ENCODE measurements at regions not wholly inside any gene's neighbourhood (a gene's known extent, or its start where the extent isn't known, plus 50 kb on each side); places are given as distances from the start of the nearest gene placed in this dataset.

DNA sequence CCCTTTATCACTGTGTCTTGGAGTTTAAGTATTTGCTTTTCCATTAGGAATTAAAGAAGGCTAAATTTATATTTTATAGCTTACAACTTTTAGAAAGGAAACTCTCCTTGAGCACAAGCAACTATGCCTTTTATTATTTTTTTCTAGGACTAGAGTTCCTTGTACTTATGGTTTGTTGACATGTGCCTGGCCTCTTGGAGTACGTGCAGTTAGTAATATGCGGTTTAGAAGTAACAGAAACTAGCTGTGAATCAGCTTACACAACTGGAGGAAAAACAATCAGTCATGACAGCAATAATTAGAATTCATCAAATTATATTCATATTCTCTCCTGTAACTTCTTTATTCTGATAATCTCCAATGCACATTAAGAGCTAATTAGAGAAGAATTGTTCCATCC is 428.7 kb downstream of the AEBP2 start:
- DNase-seq (ENCODE audit: low read depth in 3 of 3): no peak

DNA sequence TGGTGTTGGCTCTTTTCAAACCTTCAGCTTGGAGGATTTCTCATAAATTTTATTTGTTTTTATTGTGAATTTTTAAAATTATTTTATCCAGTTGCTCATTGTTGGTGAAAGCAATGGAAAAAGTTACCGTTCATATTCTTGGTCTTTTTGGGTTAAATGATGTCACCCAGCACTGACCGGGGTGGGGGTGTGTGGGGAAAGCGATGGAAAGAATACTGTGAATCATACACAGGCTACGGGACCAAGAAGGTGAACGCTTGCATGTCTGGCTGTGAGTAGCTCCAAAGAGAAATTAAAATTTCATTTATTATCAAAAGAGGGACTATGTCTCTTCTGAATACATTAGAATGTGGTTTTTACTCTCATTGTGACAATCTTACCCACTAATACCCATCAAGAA is 430.1 kb downstream of the AEBP2 start:
- no peak for DNase-seq (ENCODE audit: low read depth in 3 of 3)

DNA sequence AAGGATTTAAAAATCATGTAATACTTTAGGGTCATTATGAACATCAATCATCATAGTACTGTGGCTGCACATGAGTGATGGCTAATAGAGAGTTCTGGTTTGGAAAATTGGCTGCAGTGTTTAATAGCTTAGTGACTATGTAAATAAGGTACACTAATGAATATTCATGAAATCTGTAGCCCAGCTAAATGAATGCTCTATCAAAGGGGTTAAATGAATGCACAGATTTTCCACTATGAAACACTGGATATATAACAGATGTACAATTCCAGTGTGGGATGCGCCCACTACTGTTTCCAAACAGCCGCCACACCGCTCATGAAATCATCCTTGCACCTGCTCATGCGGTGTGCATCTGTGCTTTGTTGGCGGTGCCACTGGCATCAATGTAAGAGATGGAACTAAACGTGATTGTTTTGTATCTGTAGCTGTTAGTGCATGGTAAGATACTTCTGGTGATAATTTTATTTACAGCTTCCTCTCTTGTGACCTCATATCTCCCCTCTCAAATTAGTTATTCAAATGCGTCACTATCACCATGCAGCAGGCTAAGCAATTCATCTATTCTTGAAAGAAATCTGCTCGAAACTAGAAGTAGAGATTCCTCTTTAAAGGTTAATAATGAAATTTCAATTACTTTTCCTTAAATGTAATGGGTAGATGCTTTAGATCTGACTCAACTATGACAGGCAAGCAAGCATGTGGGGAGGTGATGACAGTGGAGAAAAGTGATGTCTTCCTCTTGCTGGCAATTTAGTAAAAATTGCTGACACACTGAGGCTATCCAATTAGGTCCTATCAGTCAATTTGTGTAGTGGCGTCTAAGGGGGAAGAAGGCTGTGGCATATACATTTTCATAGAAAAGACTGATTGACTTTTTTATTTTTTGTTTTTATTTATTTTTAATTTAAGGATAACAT is 433.6 kb downstream of the AEBP2 start:
- no peak for DNase-seq (ENCODE audit: low read depth in 3 of 3)

DNA sequence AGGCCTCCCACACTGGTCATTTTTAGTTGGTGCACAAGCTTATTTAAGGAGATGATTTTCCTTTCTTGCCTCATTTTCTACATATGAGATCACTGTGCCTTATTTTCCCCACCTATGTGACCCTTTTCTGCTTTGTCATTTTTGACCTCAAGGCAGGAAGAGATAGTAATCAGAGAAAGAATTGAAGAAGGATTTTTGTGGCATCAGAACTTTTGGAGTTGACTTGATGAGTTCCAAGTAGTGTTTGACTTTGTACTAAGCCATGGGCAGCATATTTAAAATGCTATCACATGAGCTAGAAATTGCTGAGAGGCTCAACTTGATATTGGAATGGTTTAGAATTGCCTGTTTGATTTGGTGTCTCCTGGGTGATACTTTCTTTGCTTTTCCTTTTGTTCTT is 440.8 kb downstream of the AEBP2 start:
- DNase-seq (ENCODE audit: low read depth in 3 of 3): no peak

DNA sequence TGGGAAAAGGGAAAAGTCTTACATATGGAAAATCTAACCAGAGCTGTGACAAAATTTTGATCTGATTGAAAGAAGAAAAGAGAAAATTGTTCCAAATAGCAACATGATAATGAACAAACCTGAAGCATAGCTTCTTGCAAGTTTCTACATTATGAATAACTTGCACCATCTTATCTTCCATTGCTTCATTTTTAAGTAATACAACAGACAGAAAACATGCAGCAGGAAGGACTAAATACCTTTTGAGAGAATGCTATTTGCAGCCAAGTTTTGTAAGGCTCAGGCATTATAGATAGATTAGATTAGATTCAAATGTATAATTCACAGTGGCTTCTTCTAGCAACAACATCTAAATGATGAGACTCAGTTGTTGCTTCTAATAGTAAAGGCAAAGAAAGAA is 441.4 kb downstream of the AEBP2 start:
- no peak for DNase-seq (ENCODE audit: low read depth in 3 of 3)

DNA sequence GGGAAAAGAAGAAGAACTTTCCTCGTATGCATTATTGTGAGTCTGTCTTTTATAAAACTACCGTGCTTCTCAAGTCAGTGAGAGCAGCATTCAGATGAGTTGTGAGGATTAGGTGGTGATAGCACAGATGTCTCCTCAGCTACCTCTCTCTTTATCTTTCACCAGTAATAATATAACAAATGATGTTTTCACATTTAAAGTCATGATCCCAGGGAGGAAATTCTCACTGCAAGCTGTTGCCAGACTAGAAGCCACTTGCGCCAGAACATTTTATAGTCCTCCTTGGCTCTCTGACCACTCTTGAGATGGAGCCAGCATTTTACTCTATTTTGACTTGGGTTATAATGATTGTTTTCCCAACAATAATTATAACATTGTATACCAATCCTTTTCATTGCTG is 443.1 kb downstream of the AEBP2 start:
- no peak for DNase-seq (ENCODE audit: low read depth in 3 of 3)

DNA sequence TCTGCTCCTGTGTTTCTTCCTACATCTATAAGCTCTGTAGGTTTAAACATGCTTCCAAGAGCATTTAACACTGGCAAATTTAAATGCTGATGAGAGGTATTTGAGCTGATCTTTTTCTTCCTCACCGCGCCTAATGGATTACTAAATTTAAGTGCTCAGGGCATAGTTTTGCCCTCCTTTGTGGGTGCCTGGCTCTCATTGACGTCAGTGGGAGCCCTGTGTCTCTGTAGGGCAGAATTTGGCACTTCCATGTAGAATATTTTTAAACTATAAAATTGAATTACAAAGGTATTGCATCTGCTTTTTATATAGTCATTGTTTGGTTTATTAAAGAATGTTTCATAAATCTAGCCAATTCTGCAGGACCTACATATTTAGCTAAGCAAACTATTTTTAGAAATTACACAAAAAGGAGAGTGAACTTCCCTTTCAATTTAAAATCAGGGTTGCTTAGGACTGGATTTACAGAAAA is 444.8 kb downstream of the AEBP2 start:
- no peak for DNase-seq (ENCODE audit: low read depth in 3 of 3)

DNA sequence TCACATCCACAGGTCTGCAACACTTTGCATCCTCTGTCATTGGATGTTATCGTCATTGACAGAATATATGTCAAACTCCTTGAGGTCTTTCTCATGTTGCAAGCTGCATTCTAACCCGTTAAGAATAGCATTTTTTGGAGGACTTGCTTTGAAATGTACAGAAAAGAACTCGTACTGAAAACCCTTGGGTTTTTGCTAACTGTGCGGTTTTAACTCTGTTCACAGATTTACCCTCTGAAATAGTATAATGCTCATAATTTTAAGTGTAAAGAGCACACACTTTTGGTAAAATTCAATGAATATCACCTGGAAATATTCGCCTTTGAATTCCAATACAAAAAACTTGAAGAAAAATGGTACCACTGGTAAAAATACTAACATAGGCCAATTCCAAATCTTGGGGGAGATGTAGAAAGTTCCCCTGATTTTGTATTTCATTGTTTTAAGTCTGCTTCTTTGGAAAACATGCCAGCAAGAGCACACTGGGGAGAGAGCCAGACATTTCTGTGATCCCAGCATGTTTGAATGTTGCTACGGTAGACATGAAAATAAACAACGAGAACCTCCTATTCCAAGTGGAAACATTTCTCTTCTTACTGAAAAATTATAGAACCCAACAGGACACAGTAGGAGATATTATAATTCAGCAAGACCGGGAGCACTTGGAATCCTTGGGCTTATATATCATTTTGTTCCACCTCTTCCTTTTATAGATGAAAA is 446.0 kb downstream of the AEBP2 start:
- no peak for DNase-seq (ENCODE audit: low read depth in 3 of 3)

DNA sequence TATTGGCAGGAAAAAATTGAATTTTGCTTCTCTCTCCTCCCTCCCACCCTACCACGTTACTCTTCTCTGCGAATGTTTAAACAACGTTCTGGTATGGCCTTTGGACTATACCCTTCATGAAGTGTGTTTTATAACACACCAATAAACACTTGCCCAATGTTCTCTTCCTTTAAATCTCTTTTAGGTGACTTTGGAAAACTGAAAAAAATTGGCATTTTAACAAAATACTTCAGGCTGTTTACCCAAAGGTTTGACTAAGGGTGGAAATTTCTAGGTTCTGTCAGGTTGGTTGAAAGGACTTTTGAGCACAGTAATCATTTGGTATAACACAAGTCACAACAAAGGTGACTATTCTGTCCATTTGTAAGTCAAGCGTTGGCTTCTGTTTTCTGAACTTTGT is 446.8 kb downstream of the AEBP2 start:
- DNase-seq (ENCODE audit: low read depth in 3 of 3): no peak

DNA sequence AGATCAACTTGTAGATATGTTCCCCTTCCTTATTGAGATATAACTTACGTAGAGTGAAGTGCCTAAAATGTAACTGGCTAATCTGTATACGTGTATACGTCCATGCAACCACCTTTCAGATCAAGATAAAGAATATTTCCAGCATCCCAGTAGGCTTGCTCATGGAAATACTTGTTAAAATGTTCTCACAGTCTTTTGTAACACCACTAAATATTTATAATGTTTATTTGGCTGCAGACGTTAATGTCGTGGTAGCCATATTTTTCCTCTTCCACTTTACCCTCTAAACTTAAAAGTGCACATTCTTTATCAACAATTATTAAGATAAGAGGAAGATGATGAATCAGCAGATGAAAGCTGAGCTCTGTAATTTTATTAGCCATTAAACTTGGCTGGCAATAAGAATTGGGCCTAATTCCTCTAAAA is 447.4 kb downstream of the AEBP2 start:
- DNase-seq (ENCODE audit: low read depth in 3 of 3): no peak

DNA sequence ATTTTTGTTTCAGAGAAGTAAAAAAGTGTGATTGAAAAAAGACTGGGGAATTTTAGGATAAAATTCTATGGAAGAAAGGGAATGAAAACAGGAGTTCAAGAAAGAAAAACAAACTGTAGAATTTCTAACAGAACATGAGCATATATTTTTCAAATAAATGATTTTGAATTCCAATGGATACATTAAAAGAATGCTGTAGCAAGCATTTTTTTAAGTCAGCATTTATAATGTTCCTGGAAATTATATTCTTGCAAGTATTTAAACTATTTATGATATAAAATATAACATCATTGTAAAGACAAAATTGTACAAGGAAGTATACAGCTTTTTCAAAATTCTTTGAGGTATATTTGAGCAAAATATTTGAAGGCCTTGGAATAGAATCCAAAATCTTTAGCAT is 450.7 kb downstream of the AEBP2 start:
- DNase-seq (ENCODE audit: low read depth in 3 of 3): no peak

DNA sequence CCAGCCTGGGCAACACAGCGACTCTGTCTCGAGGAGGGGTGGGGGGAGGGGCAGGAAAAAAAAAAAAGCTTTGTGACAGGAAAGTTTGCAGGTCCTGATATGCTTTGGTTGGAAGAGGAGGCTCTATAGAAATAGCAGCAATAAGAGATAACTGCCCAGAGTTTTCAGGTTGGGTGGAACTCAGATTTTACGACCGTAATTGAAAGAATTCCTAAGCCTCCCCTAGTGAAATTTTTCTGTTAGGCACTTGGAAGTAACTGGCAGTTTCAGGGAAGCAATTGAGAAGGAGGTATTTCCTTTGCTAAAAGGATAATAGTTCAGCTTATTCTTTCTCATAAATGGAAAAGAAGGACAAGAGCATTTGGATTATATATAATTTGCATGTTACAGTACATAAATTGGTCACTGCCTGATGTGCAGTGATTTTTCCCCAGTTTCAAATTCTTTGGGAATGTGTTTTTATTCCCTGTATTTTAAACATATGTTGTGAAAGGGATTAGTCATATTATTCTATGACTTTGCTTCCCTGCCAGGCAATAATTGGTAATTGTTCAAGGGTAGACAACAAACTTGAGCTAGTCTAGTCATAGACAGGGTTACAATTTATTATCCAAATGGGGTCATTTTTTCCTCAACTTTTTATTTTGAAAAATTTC is 452.8 kb downstream of the AEBP2 start:
- DNase-seq (ENCODE audit: low read depth in 3 of 3): no peak

DNA sequence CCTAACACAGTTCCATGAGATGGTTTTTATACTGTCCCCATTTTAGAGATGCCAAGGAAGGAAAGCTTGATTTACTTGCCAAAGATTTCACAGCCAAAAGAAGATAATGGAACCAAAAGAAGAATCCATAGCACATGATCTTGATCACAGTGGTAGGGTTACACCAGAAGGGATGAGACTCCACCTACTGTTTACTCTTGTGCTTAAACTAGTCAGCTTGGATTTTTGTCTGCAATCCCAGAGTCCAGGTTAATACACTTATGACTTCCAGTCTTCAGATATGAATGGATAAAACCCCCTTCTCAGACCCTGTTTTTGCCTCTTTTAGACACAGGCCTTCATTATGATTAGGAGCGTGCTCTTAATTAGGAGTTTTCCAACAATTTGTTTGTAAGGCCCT is 454.2 kb downstream of the AEBP2 start:
- DNase-seq (ENCODE audit: low read depth in 3 of 3): no peak

DNA sequence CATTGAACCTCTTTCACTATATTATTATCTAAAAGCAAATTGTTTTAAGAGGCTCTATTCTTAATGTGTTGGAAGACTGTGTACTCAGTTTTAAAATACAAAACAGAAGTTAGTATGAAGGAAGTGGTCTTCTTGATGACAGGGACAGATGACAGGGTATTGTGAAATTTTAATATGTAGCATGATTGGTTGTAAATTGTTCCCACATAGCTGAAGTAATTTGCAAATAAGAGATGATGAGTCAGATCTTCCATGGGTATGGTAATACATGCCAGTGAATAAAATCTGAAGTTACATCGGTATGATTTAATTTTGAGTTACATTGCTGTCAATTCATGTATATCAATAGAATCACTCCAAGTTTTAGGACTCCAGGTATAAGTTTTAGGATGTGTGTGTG is 454.8 kb downstream of the AEBP2 start:
- DNase-seq (ENCODE audit: low read depth in 3 of 3): no peak

DNA sequence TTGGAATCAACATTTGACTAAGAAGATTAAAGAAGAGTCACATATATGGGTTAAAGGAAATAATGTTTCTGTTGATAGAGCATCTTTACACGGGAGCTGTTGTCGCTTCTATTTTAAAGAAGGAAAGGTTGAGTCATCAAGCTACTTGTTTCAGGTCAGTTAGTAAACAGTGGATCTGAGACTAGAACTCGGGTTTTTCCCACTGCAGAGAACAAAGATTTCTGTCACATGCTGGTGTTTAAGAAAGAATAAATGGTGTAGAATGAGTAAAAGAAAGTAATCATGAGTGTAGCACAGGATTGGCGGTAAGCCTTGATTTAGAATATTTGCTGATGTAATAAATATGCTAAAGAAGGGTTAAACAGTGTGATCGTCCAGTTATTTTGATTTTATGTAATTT is 455.5 kb downstream of the AEBP2 start:
- DNase-seq (ENCODE audit: low read depth in 3 of 3): no peak

DNA sequence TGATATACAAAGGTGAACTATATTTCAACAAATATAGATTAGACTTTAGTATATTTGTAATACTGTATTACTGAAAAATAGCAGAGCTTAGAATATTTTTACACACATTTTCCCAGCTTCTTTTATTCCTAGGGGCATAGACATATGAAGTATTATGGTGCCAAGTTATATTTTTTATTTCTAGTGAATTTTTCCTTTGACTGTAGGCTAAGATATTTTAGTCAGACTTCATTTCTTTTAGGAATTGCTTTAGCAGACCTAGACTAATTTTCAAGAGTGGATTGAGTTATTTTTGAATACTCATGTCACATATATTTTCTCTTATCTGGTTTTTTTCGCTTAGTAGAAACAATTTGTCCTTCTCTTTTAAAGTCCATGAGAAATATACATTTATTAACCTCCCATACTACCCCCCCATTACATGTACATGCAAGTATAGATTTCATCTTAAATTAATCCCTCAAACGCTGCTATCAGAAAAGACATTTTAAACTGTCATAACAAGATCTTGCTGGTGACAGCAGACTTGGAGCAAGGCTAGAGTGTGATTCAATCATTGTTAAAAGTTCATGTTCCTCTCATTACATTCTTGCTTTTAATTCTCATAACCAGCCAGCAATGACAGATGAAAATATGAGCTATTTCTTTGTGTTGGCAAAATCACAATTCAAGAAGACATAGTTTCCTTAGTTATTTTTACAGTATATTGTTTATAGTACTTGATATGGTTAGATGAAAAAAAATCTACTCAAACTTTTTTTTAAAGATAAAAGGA is 456.1 kb downstream of the AEBP2 start:
- no peak for DNase-seq (ENCODE audit: low read depth in 3 of 3)

DNA sequence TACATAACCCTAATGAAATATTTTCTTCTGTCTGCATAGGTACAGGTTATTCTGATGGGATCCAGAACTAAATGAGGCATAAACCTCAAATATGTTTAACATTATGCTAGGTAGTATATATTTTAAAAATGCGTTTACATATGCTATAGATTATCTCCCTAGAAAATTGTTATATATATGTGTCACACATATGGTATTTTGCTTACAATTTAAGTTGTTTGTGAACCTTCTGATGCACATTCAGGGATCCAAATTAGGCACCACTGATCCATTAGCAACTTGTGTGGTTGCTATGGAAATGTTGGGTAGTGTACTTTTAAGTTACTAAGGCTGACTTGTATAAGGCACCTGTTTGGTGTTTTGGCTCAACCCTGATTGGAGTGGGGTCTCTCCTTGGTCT is 456.7 kb downstream of the AEBP2 start:
- DNase-seq (ENCODE audit: low read depth in 3 of 3): no peak

DNA sequence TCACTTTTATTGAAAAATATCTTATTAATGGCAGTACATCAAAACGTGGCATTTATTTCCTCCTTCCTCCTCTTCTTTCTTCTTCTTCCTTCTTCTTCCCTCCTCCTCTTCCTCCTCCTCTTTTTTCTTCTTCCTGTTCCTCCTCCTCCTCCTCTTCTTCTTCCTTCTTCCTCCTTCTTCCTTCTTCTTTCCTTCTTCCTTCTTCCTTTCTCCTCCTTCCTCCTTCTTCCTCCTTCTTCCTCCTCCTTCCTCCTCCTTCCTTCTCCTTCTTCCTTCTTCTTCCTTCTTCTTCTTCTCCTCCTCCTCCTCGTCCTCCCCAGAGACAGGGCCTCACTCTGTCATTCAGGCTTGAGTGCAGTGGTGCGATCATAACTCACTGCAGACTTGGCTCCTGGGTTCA is 457.2 kb downstream of the AEBP2 start:
- DNase-seq (ENCODE audit: low read depth in 3 of 3): no peak

DNA sequence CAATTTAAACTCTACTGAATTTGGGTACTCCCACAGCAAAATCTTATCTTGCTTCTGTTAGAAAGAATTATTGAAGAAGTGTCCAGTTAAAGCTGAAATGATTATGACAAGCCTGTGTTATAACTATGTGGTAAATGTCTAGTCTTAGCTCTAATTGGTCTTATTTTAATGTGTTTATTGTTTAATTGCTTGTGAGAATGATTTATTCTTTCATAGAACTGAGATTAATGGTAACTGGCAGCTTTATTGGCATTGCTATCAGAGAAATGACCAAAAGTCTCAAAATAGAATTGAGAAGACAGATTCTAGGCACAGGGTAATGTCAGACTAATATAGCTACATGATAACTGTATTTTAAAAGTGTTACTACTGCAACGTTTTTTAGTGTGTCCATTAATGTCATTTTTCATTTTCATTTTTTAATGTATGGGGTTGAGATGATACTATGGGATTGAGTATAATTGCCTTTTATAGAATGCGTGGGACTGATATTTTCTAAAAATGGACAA is 458.7 kb downstream of the AEBP2 start:
- no peak for DNase-seq (ENCODE audit: low read depth in 3 of 3)

DNA sequence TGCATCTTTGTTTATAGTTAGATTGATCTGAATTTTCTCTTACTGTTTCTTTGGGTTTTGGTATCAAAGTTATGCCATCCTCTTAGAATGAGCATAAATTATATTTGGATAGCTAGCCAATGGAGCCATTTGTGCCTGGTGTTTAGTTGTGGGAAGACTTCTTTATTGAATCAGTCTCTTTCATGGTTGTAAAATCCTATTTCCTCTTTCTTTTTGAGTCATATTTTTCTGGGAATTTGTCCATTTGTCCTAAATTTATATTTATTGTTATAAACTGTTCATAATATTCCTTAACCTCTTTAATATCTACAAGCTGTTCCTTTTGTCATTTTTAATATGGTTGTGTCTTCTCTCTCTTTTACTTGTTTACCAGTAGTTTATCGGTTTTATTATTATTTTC is 462.5 kb downstream of the AEBP2 start:
- no peak for DNase-seq (ENCODE audit: low read depth in 3 of 3)

DNA sequence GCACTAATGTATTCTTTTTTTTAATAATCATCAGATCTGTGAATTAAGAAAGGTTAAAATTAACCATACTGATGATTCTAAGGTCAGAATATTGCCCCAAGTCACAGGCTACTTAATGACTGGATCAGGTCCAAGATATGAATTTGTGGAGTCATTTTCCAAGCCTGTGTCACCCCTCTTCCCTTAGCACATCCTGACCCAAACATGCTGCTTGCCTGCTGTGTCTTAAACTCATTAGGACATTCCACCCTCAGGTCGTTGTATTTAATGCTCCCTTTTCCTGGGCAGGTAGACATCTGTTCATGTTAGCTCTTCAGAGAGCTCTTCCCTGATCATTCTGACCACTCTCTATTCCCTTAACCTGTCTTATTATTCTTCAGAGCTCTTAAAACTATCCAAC is 463.5 kb upstream of the PDE3A start:
- no peak for DNase-seq (ENCODE audit: low read depth in 3 of 3)

DNA sequence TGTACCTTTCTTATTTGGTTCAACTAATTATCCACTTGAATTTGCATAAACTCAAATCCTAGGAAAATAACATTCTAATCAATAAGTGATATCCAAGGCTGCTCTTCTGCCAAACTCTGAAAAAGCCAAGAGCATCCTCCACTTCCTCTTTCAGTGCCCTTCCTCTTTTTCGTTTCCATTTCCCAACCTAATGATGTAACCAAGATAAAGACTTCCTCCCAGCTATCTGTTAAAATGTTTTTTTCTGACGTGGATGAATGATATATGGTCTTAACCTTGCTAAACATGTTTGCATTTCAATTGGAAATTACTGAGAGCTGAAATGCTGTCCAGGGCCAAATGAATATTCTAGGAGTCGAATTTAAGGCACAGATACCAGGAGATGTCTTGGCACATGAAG is 459.5 kb upstream of the PDE3A start:
- DNase-seq (ENCODE audit: low read depth in 3 of 3): no peak

Measured in stimulated activated CD4-positive, alpha-beta T cell treated with anti-CD3 and anti-CD28 coated beads, TNF-alpha, amount 100 ng/mL, for 48 hours (primary cell).